ENCODE measurements at regions not wholly inside any gene's neighbourhood (a gene's known extent, or its start where the extent isn't known, plus 50 kb on each side); places are given as distances from the start of the nearest gene placed in this dataset. TPM values are rescaled to one million over a fixed set of nuclear protein-coding genes. Genes with fewer than 3 reads are reported as not detected.

GRCh38 chr2:173841110-173841509, 124.1 kb downstream of the SP3 start:
- no peak for DNase-seq (ENCODE audit: low read depth)
- no peak for TF ChIP-seq CTCF (IDR thresholded peaks at IDR 0.05; ENCODE audit: insufficient read depth, low read depth, low read length)
- no peak overlapping the region for H3K4me3 ChIP-seq (ENCODE audit: low read depth, low read length)

- DNase-seq (ENCODE audit: low read depth): no peak
- TF ChIP-seq CTCF (IDR thresholded peaks at IDR 0.05; ENCODE audit: insufficient read depth, low read depth, low read length): no peak
- H3K4me3 ChIP-seq (ENCODE audit: low read depth, low read length): no peak overlapping the region
These were observed 121.6 kb downstream of the SP3 start for GRCh38 chr2:173843526-173843925.

GRCh38 chr2:173851141-173851641, 114.0 kb downstream of the SP3 start:
- DNase-seq (ENCODE audit: low read depth): no peak
- TF ChIP-seq CTCF (IDR thresholded peaks at IDR 0.05; ENCODE audit: insufficient read depth, low read depth, low read length): no peak
- H3K4me3 ChIP-seq (ENCODE audit: low read depth, low read length): no peak overlapping the region

GRCh38 chr2:173854141-173854540, 111.0 kb downstream of the SP3 start:
- no peak overlapping the region for H3K4me3 ChIP-seq (ENCODE audit: low read depth, low read length)
- DNase-seq (ENCODE audit: low read depth): no peak
- TF ChIP-seq CTCF (IDR thresholded peaks at IDR 0.05; ENCODE audit: insufficient read depth, low read depth, low read length): no peak

GRCh38 chr2:173854840-173855239, 110.3 kb downstream of the SP3 start:
- no peak overlapping the region for H3K4me3 ChIP-seq (ENCODE audit: low read depth, low read length)
- peak; percentile 39 for DNase-seq (ENCODE audit: low read depth)
- TF ChIP-seq CTCF (IDR thresholded peaks at IDR 0.05; ENCODE audit: insufficient read depth, low read depth, low read length): no peak

GRCh38 chr2:173855661-173856060, 109.5 kb downstream of the SP3 start:
- no peak for DNase-seq (ENCODE audit: low read depth)
- TF ChIP-seq CTCF (IDR thresholded peaks at IDR 0.05; ENCODE audit: insufficient read depth, low read depth, low read length): no peak
- H3K4me3 ChIP-seq (ENCODE audit: low read depth, low read length): no peak overlapping the region

Small RNAs in the stretch of these regions (small RNA-seq; reads per million reads assigned to genes)
- not detected for gene AC013410.2
